ENCODE measurements at regions not wholly inside any gene's neighbourhood (a gene's known extent, or its start where the extent isn't known, plus 50 kb on each side); places are given as distances from the start of the nearest gene placed in this dataset.

DNA sequence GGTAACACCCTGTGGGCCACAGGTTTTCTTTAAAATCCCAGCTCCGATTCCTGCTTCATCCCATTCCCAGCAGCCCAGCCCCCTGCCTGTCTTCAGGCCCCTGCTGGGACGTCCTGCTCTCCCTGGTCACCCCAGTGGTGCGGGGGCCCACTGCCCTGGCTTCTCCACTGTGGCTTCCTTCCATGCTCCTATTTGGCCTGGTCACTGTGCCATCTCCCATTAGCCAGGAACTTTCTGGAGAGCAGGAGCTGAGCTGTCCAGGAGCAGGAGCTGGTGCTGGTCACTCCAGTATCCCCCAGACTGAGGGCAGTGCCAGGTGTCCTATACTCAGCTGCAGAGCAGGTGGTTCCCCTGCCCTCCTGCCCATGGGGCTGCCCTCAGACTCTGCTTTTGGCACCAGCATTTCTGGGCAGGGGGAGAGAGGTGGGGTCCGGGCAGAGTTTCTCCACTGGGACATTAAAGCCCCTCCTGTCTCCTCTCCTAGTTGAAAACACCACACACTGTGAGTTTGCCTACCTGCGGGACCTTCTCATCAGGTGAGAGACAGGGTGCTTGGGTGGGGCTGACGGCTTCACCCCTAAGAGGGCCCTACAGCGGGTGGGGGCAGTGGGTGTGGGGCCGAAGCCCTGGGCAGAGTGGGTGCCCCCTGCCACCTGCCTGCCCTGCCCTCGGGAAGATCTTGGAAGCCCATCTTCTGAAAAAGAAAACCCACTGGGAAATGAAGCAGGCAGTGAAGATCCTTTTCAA lies 356.2 kb downstream of the SEC14L1 start:
- TF ChIP-seq, protein P1, sequence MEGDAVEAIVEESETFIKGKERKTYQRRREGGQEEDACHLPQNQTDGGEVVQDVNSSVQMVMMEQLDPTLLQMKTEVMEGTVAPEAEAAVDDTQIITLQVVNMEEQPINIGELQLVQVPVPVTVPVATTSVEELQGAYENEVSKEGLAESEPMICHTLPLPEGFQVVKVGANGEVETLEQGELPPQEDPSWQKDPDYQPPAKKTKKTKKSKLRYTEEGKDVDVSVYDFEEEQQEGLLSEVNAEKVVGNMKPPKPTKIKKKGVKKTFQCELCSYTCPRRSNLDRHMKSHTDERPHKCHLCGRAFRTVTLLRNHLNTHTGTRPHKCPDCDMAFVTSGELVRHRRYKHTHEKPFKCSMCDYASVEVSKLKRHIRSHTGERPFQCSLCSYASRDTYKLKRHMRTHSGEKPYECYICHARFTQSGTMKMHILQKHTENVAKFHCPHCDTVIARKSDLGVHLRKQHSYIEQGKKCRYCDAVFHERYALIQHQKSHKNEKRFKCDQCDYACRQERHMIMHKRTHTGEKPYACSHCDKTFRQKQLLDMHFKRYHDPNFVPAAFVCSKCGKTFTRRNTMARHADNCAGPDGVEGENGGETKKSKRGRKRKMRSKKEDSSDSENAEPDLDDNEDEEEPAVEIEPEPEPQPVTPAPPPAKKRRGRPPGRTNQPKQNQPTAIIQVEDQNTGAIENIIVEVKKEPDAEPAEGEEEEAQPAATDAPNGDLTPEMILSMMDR (IDR thresholded peaks at IDR 0.05; ENCODE audit: low read depth, low read length, missing input control) = no peak
- TF ChIP-seq GABPA (IDR thresholded peaks at IDR 0.05 in 1 of 2, conservative IDR thresholded peaks at IDR 0.05 in 1 of 2) (no peak), MAX (IDR thresholded peaks at IDR 0.05) (no peak), EGR1 (IDR thresholded peaks at IDR 0.05; ENCODE audit: low read depth in 2 of 2) (no peak), RXRA (IDR thresholded peaks at IDR 0.05) (no peak), FOXA1 (IDR thresholded peaks at IDR 0.05) (no peak), TAF1 (conservative IDR thresholded peaks at IDR 0.05) (no peak)

Data from liver (tissue), 3 donors.